Esophagus muscularis mucosa (tissue), 4 donors: ENCODE measurements at regions not wholly inside any gene's neighbourhood (a gene's known extent, or its start where the extent isn't known, plus 50 kb on each side); places are given as distances from the start of the nearest gene placed in this dataset.

Source experiments
- DNase-seq: peaks from one replicate; pipeline ENCODE4 v3.0.0-alpha.2; 2017; ENCODE audit errors: extremely low spot score
- H3K27ac ChIP-seq, 4 donors: fragments of 200-600 bp; sonication (generic); replicated peaks in 1 of 4; 1 replicate in 3 of 4; 2 replicates in 1 of 4; pipeline ENCODE4 v1.5.1; 2016 to 2019; ENCODE audit warnings: mild to moderate bottlenecking in 1 of 4
- H3K27me3 ChIP-seq, 4 donors: fragments of 200-600 bp; sonication (generic); one replicate each; pipeline versions ENCODE4 v1.5.1 to v1.6.0; 2016 to 2019
- H3K36me3 ChIP-seq, 4 donors: fragments of 200-600 bp; sonication (generic); one replicate each; pipeline ENCODE4 v1.5.1; 2016 to 2019
- H3K4me1 ChIP-seq, 4 donors: fragments of 200-600 bp; sonication (generic); one replicate each; pipeline ENCODE4 v1.5.1; 2016 to 2019
- H3K4me3 ChIP-seq, 4 donors: fragments of 200-600 bp; sonication (generic); 1 replicate in 2 of 4; 2 replicates in 2 of 4; pipeline ENCODE4 v1.5.1; 2016 to 2019; ENCODE audit warnings: mild to moderate bottlenecking in 4 of 4, moderate library complexity in 1 of 4
- H3K9me3 ChIP-seq, 4 donors: fragments of 200-600 bp; sonication (generic); 1 replicate in 3 of 4; 2 replicates in 1 of 4; pipeline ENCODE4 v1.5.1; 2016 to 2019
- EP300 ChIP-seq: sonication (generic); formaldehyde crosslinking; IDR thresholded peaks from one replicate; pipeline ENCODE4 v1.6.1; 2017; ENCODE audit warnings: antibody characterized with exemption
- POLR2A ChIP-seq: fragments of 450-650 bp; IDR thresholded peaks from one replicate; pipeline ENCODE4 v1.6.1; 2017; ENCODE audit warnings: antibody characterized with exemption, moderate library complexity, mild to moderate bottlenecking, low read depth
- POLR2AphosphoS5 ChIP-seq, 2 donors: sonication (generic); formaldehyde crosslinking; IDR thresholded peaks; one replicate each; pipeline ENCODE4 v1.6.1; 2017; ENCODE audit warnings: antibody characterized with exemption in 2 of 2
- WGBS: methylation state at CpG from one replicate; pipeline ENCODE4 v1.1.5; 2018; 5-methylcytosine and 5-hydroxymethylcytosine counted together
- intact Hi-C: fragments of 100-400 bp; cut with DNase I; formaldehyde crosslinking; loops from one replicate; pipeline ENCODE4 v1.15.1; 2023
- TF ChIP-seq, protein P1 (sequence below), 3 experiments: fragments of 200-600 bp in 2 of 3; fragments of 450-650 bp in 1 of 3; sonication (generic) in 2 of 3; IDR thresholded peaks; one replicate each; pipeline ENCODE4 v1.5.1; 2017 to 2019; ENCODE audit warnings: antibody characterized with exemption in 3 of 3, mild to moderate bottlenecking in 2 of 3, moderate library complexity in 1 of 3

DNA sequence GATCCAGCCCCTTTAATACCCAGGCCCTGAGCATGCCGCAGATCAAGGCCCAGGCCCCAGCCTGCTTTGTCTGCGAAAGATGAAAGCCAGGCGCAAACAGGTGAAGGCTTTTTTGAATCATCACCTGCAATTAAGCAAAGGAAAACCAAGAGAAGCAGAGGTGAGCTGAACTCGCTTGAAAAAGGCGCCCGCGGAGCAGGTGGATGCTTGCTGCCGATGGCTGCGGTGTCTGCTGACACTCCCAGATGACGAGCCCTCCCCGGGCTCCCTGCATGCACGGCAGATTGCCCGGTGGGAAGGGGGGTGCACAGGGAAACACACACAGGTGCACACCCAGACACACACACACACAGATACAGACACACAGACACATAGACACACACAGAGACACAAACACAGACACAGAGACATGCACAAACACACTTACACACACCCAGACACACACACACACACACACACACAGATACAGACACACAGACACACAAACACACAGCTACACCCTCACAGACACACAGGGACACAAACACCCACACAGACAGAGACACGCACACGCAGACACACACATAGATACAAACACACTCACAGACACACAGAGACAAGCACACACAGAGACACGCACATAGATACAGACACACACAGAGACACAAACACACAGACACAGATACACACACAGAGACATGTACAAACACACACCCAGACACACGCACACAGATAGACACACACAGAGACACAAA is 142.6 kb upstream of the RNF32 start:
- no peak overlapping the region for H3K4me3 ChIP-seq
- peak; percentile 53 for DNase-seq
- 76% methylated on average over 17 of the region's 17 CpGs for WGBS
- no peaks in the 10 kb centered on the region for H3K4me1 ChIP-seq
- TF ChIP-seq POLR2AphosphoS5 (IDR thresholded peaks at IDR 0.05): no peak
- TF ChIP-seq, protein P1, sequence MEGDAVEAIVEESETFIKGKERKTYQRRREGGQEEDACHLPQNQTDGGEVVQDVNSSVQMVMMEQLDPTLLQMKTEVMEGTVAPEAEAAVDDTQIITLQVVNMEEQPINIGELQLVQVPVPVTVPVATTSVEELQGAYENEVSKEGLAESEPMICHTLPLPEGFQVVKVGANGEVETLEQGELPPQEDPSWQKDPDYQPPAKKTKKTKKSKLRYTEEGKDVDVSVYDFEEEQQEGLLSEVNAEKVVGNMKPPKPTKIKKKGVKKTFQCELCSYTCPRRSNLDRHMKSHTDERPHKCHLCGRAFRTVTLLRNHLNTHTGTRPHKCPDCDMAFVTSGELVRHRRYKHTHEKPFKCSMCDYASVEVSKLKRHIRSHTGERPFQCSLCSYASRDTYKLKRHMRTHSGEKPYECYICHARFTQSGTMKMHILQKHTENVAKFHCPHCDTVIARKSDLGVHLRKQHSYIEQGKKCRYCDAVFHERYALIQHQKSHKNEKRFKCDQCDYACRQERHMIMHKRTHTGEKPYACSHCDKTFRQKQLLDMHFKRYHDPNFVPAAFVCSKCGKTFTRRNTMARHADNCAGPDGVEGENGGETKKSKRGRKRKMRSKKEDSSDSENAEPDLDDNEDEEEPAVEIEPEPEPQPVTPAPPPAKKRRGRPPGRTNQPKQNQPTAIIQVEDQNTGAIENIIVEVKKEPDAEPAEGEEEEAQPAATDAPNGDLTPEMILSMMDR (IDR thresholded peaks at IDR 0.05): no peak
- intact Hi-C loops: no loop called here
- peaks cover 0 to 13% (median 0%) of the 10 kb centered on the region in 4 donors for H3K27me3 ChIP-seq
- no peak overlapping the region for H3K27ac ChIP-seq
- no peaks in the 10 kb centered on the region for H3K36me3 ChIP-seq
- peaks cover 0 to 10% (median 4%) of the 10 kb centered on the region in 4 donors for H3K9me3 ChIP-seq

DNA sequence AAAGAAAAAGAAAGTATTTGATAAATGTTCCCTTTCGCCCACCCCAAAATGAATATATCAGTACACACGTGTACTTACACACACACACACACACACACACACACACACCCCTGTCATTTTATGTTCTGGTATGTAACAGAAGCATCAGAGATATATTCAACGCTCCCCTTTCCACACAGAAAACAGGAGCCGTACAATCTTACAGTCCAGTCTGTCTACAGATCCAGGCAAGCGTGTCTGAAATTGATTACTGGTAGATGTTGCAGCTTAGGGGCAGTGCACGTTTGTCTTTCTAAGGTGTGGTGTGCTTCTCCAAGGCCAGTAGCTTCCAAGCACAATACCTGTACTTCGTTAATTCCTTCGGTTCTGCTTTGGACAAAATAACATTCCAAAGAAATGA is 143.7 kb upstream of the RNF32 start:
- 69% methylated on average over 8 of the region's 8 CpGs for WGBS
- TF ChIP-seq, protein P1 (IDR thresholded peaks at IDR 0.05): no peak
- TF ChIP-seq POLR2AphosphoS5 (IDR thresholded peaks at IDR 0.05): no peak
- TF ChIP-seq POLR2A: no peak
- Histone ChIP-seq H3K9me3 (peaks cover 0 to 10% (median 4%) of the 10 kb centered on the region in 4 donors), H3K4me1 (no peaks in the 10 kb centered on the region), H3K36me3 (no peaks in the 10 kb centered on the region), H3K27ac (no peak overlapping the region), H3K27me3 (peaks cover 0 to 19% (median 0%) of the 10 kb centered on the region in 4 donors), H3K4me3 (no peak overlapping the region)
- DNase-seq: peak; percentile 53
- intact Hi-C loops: no loop called here

DNA sequence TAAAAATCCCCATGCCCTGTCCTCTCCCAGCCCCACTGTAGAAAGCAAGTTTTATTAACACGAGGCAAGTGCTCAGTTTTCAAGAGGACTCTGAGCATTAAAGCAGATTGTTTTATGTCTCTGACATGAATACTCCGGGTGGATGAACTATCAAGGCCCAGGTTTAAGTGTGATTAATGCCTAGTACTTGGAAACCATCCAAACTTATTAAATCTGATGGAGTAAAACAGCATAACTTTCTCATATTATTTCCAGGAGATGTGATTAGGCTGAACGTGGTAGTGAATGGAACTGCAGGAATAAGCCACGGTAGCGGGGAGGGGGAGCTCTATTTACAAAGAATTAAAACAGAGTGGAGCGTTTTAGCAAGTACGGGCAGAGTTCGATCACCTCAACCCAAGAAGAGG is 144.2 kb upstream of the RNF32 start:
- Histone ChIP-seq H3K9me3 (peaks cover 0 to 10% (median 4%) of the 10 kb centered on the region in 4 donors), H3K36me3 (no peaks in the 10 kb centered on the region), H3K27ac (no peak overlapping the region), H3K27me3 (peaks cover 0 to 21% (median 0%) of the 10 kb centered on the region in 4 donors), H3K4me1 (no peaks in the 10 kb centered on the region), H3K4me3 (no peak overlapping the region)
- DNase-seq: no peak
- WGBS: 24% methylated on average over 8 of the region's 8 CpGs
- intact Hi-C loops: no loop called here
- no peak for TF ChIP-seq POLR2AphosphoS5 (IDR thresholded peaks at IDR 0.05)
- TF ChIP-seq, protein P1 (IDR thresholded peaks at IDR 0.05): no peak
- no peak for TF ChIP-seq EP300
- TF ChIP-seq POLR2A: no peak

DNA sequence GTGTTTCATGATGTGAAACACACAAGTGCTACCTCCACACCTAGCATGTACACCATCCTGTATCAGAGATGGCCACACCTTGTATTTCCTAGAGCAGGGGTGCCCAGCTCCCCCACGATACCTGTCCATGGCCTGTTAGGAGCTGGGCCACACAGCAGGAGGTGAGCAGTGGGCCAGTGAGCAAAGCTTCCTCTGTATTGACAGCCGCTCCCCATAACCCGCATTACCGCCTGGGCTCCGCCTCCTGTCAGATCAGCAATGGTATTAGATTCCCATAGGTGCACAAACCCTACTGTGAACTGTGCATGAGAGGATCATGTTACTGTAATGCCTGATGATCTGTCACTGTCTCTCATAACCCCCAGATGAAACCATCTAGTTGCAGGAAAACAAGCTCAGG is 145.6 kb upstream of the RNF32 start:
- H3K4me3 ChIP-seq: no peak overlapping the region
- H3K36me3 ChIP-seq: no peaks in the 10 kb centered on the region
- intact Hi-C loops: no loop called here
- H3K27me3 ChIP-seq: peaks cover 0 to 21% (median 0%) of the 10 kb centered on the region in 4 donors
- H3K27ac ChIP-seq: no peak overlapping the region
- no peaks in the 10 kb centered on the region for H3K4me1 ChIP-seq
- peak; percentile 90 for DNase-seq
- H3K9me3 ChIP-seq: no peaks in the 10 kb centered on the region
- WGBS: 88% methylated on average over 5 of the region's 5 CpGs
- TF ChIP-seq EP300 (no peak), POLR2AphosphoS5 (IDR thresholded peaks at IDR 0.05) (no peak), POLR2A (no peak)
- TF ChIP-seq, protein P1 (IDR thresholded peaks at IDR 0.05): no peak

DNA sequence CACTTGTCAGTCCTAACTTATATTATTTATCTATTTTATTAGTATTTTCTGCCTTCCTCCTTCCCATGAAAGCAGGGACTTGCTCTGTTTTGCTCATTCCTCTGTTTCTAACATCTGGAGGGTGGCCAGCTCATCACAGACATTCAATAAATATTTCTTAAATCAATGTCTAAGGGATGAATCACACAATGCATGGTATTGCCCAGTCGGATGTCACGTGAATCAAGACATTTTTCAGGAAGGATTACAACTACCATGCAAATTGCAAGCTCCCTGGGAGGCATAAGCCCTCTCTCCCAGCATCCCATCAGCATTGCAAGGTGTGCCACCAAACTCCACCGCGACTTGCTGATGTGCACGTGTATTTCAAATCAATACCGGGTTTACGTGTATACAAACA is 146.6 kb upstream of the RNF32 start:
- 62% methylated on average over 7 of the region's 7 CpGs for WGBS
- Histone ChIP-seq H3K4me3 (no peak overlapping the region), H3K36me3 (no peaks in the 10 kb centered on the region), H3K27ac (no peak overlapping the region), H3K9me3 (no peaks in the 10 kb centered on the region), H3K4me1 (no peaks in the 10 kb centered on the region), H3K27me3 (peaks cover 0 to 21% (median 0%) of the 10 kb centered on the region in 4 donors)
- no peak for DNase-seq
- TF ChIP-seq, protein P1 (IDR thresholded peaks at IDR 0.05): no peak
- TF ChIP-seq EP300: no peak
- no peak for TF ChIP-seq POLR2AphosphoS5 (IDR thresholded peaks at IDR 0.05)
- no peak for TF ChIP-seq POLR2A
- intact Hi-C loops: no loop called here
